ENCODE measurements at regions not wholly inside any gene's neighbourhood (a gene's known extent, or its start where the extent isn't known, plus 50 kb on each side); places are given as distances from the start of the nearest gene placed in this dataset.

GRCh38 chr11:90822996-90823395 is 600.1 kb upstream of the CHORDC1 start:
- DNase-seq (ENCODE audit: extremely low read depth, low read depth, low spot score), result no peak

DNA sequence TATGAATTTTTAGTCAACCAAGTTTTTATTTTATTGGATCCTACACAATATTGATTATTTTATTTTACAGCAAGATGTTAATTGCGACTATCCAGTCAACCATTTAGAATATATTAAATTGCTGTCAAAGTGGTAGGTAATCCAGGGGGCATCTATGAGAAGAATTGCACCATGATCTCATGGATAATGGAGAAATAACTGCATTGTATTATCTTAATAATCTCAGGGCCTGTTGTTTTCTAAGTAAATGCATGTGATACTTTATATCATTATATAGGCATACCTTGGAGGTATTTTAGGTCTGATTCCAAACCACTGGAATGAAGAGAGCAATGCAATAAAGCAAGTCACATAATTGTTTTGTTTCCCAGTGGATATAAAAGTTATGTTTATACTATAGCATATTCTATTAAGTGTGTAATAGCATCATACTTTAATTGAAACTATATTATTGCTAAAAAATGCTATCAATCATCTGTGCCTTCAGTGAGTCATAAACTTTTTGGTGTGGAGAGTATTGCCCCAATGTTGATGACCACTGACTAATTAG is 595.4 kb upstream of the CHORDC1 start:
- no peak for DNase-seq (ENCODE audit: extremely low read depth, low read depth, low spot score)

GRCh38 chr11:90809581-90809980 is 586.7 kb upstream of the CHORDC1 start:
- no peak for DNase-seq (ENCODE audit: extremely low read depth, low read depth, low spot score)

- DNase-seq (ENCODE audit: extremely low read depth, low read depth, low spot score), result no peak
These were observed 582.3 kb upstream of the CHORDC1 start for GRCh38 chr11:90805172-90805571.

GRCh38 chr11:90803831-90804230 is 581.0 kb upstream of the CHORDC1 start:
- no peak for DNase-seq (ENCODE audit: extremely low read depth, low read depth, low spot score)

- no peak for DNase-seq (ENCODE audit: extremely low read depth, low read depth, low spot score)
These were observed 580.5 kb upstream of the CHORDC1 start for GRCh38 chr11:90803366-90803765.

DNA sequence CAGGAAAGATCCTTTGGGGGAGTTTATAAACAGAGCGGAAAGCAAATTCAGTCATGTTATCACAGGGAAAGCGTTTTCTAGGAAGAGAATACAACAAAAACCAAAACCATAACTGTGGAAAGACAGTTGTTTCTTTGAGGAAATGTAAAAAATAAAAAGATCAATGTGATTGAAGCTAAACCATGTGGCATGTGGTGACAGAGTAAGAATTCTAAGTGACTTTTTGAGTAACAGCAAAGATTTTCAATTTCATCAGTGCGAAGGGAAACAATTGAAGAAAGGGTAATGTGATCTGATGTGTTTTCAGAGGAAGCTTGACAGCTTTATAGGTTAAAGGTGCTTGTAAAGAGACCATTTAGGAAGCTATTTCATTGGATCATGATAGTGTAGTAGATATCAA is 575.9 kb upstream of the CHORDC1 start:
- no peak for DNase-seq (ENCODE audit: extremely low read depth, low read depth, low spot score)

DNA sequence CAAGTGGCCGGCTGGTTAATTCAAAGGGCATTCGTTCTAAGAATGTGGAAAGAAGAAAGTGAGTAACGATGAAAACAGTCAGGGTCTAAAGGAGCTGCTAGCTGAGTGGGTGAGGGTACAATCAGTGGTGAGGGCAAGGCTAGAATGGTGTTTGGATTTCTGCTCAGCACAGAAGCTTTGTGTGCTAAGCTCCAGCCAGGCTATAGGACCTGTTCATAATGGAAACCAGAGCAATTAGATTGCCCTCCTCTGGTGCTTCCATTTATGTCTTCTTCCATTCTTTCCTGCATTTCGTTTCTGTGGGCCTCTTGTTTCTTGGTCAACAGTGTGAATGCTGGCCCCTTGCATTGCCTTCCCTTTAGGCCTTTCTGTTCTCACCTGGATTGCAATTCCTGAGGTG is 572.9 kb upstream of the CHORDC1 start:
- no peak for DNase-seq (ENCODE audit: extremely low read depth, low read depth, low spot score)

DNA sequence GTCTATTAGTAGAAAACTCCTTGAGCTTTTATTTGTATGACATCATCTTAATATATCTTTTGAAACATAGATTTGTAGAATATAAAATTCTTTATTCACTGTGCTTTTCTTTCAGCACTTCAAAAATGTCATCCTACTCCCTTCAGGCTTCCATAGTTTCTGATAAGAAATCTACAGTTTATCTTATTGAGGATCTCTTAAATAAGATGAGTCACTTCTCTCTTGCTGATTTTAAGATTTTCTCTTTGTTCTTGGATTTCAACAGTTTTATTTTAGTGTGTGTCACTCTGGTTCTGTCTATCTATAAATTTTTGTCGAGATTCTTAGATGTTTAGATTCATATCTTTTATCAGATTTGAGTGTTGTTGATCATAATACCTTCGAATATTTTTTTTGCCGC is 566.1 kb upstream of the CHORDC1 start:
- no peak for DNase-seq (ENCODE audit: extremely low read depth, low read depth, low spot score)

GRCh38 chr11:90784241-90784814 is 561.5 kb upstream of the CHORDC1 start:
- DNase-seq (ENCODE audit: extremely low read depth, low read depth, low spot score), result no peak

GRCh38 chr11:90783111-90783510 is 560.3 kb upstream of the CHORDC1 start:
- DNase-seq (ENCODE audit: extremely low read depth, low read depth, low spot score), result no peak

- DNase-seq (ENCODE audit: extremely low read depth, low read depth, low spot score), result no peak
These were observed 556.2 kb upstream of the CHORDC1 start for GRCh38 chr11:90779098-90779497.

DNA sequence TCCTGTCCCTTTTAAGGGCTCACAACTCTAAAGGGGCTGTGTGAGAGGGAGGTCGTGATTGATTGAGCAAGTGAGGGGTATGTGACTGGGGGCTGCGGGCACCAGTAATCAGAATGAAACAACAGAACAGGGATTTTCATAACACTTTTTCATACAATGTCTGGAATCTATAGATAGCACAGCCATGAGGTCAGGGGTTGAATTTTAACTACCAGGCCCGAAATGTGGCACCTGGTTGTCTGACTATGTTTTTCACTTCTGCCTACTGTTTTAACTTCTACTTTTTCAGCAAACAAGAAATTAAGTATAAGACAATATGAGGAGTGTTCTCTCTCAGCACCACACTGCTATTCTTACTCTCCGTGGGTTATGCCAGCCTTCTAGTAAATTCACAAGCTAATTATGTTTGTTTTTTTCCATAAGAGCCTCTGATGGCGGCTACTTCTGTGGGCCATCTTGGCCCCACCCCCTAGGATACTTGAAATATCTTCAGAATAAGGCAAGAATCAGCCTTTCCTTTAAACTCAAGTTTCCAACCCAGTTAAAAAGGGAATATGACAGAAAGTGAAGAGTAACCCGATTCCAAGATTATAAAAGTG is 552.8 kb upstream of the CHORDC1 start:
- DNase-seq (ENCODE audit: extremely low read depth, low read depth, low spot score), result no peak

- DNase-seq (ENCODE audit: extremely low read depth, low read depth, low spot score), result no peak
These were observed 552.1 kb upstream of the CHORDC1 start for GRCh38 chr11:90774727-90775566.

GRCh38 chr11:90770007-90770406 is 547.2 kb upstream of the CHORDC1 start:
- no peak for DNase-seq (ENCODE audit: extremely low read depth, low read depth, low spot score)

DNA sequence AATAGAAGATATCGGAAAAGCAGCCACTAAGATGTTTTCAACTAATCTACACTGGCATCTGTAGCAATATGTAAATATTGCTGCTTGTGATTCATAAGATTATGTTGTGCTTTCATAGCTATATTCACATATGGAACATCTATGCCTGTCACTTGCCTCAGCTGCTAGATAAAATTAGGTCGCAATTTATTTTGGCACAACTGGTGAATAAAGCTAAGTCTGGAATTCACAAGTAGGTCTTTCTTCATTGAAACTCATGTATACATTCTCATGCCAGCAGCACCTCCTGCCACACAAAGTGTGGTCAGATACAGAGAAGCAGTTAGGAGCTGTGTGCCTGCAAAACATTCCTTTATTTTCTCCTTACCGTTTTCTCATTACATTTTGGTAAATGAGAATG is 543.3 kb upstream of the CHORDC1 start:
- DNase-seq (ENCODE audit: extremely low read depth, low read depth, low spot score), result no peak

GRCh38 chr11:90764691-90765090 is 541.8 kb upstream of the CHORDC1 start:
- no peak for DNase-seq (ENCODE audit: extremely low read depth, low read depth, low spot score)

GRCh38 chr11:90757849-90758494 is 535.1 kb upstream of the CHORDC1 start:
- no peak for DNase-seq (ENCODE audit: extremely low read depth, low read depth, low spot score)

DNA sequence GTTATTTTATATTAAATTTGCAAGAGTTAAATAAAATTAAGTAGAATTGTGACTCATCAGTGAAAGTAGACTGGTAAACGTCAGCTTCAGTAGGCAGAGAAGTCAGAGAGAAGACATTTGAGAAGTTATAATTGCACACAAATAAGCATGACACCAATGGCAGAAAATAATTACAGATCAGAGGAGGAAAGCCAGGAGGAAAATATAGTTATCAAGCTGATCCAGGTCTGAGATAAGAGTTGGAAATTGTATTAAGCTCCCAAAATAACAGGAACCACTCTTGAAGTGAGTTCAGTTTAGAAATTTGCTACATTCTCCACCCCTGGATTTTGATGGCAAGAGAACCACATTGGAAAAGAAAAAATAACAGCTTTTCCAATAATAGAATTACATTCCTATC is 533.8 kb upstream of the CHORDC1 start:
- DNase-seq (ENCODE audit: extremely low read depth, low read depth, low spot score), result no peak

DNA sequence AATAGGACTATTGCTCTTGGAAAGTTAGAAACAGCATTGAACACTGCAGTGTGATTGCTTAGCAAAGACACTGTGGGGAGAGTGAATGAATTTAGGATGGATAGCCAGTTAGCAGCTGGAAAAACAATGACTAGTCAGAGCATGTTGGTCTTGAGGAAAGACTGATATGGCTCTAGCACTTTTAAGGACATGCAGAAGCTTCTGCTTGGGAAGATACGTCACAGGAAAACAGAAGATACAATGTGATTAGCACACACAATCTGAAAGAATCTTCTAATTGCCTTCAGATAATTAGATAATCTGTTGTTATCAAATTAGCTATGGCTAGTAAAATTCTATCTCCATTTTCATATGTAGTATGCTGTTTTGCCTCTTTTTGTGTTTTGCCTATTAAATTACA is 530.7 kb upstream of the CHORDC1 start:
- DNase-seq (ENCODE audit: extremely low read depth, low read depth, low spot score), result no peak

GRCh38 chr11:90747057-90747456 is 524.2 kb upstream of the CHORDC1 start:
- no peak for DNase-seq (ENCODE audit: extremely low read depth, low read depth, low spot score)

Data from glomerular endothelial cell (primary cell).